ENCODE measurements at regions not wholly inside any gene's neighbourhood (a gene's known extent, or its start where the extent isn't known, plus 50 kb on each side); places are given as distances from the start of the nearest gene placed in this dataset.
"Not testable (repeated sequence)": the region's sequence is repeated elsewhere in the genome, so short reads cannot be mapped to it uniquely, and the experiment has no call there.

- no peak for DNase-seq
These were observed 90.9 kb upstream of the FAT1 start for GRCh38 chr4:186814535-186815070.

- peak; percentile 0 for DNase-seq
These were observed 95.9 kb upstream of the FAT1 start for GRCh38 chr4:186819342-186820086.

- peak; percentile 37 for DNase-seq
These were observed 96.8 kb upstream of the FAT1 start for GRCh38 chr4:186820391-186820891.

- no peak for DNase-seq
These were observed 100.3 kb upstream of the FAT1 start for GRCh38 chr4:186823989-186824388.

GRCh38 chr4:186825069-186825468 lies 101.4 kb upstream of the FAT1 start:
- no peak for DNase-seq

GRCh38 chr4:186826006-186826405 lies 102.3 kb upstream of the FAT1 start:
- DNase-seq, result no peak

- DNase-seq, result no peak
These were observed 103.3 kb upstream of the FAT1 start for GRCh38 chr4:186826846-186827533.

GRCh38 chr4:186827534-186827897 lies 103.9 kb upstream of the FAT1 start:
- no peak for DNase-seq

GRCh38 chr4:186829097-186829496 lies 105.4 kb upstream of the FAT1 start:
- no peak for DNase-seq

GRCh38 chr4:186829740-186830449 lies 106.2 kb upstream of the FAT1 start:
- no peak for DNase-seq

- DNase-seq, result no peak
These were observed 107.9 kb upstream of the FAT1 start for GRCh38 chr4:186831574-186831973.

GRCh38 chr4:186832906-186833305 lies 109.2 kb upstream of the FAT1 start:
- no peak for DNase-seq

- DNase-seq, result not testable (repeated sequence)
These were observed 113.8 kb upstream of the FAT1 start for GRCh38 chr4:186837463-186837862.

- DNase-seq, result no peak
These were observed 114.6 kb upstream of the FAT1 start for GRCh38 chr4:186838295-186838694.

- no peak for DNase-seq
These were observed 115.7 kb upstream of the FAT1 start for GRCh38 chr4:186839122-186840037.

GRCh38 chr4:186840222-186840701 lies 116.6 kb upstream of the FAT1 start:
- no peak for DNase-seq

- DNase-seq, result no peak
These were observed 117.2 kb upstream of the FAT1 start for GRCh38 chr4:186840771-186841301.

GRCh38 chr4:186844059-186844681 lies 120.5 kb upstream of the FAT1 start:
- no peak for DNase-seq

- DNase-seq, result no peak
These were observed 121.6 kb upstream of the FAT1 start for GRCh38 chr4:186845137-186845842.

- DNase-seq, result no peak
These were observed 122.8 kb upstream of the FAT1 start for GRCh38 chr4:186846426-186846825.
